HL-60 (cell line): ENCODE measurements at regions not wholly inside any gene's neighbourhood (a gene's known extent, or its start where the extent isn't known, plus 50 kb on each side); places are given as distances from the start of the nearest gene placed in this dataset.

Source experiments
- GABPA ChIP-seq: IDR thresholded peaks from 2 replicates; pipeline ENCODE4 v1.6.1; 2012; ENCODE audit warnings: low read depth
- POLR2AphosphoS5 ChIP-seq: IDR thresholded peaks from 2 replicates; pipeline ENCODE4 v1.6.1; 2012; ENCODE audit warnings: low read depth
- SPI1 ChIP-seq: IDR thresholded peaks from 2 replicates; pipeline ENCODE4 v1.6.1; 2012; ENCODE audit warnings: low read depth, mild to moderate bottlenecking, borderline replicate concordance
- TF ChIP-seq, protein P1 (sequence below): IDR thresholded peaks from one replicate; pipeline ENCODE4 v1.5.1; 2011; ENCODE audit warnings: low read length, control low read depth, inconsistent platforms; ENCODE audit not compliant: insufficient read depth
- TF ChIP-seq, protein P2 (sequence below): IDR thresholded peaks from 2 replicates; pipeline ENCODE4 v1.6.1; 2012; ENCODE audit warnings: low read depth; ENCODE audit not compliant: insufficient replicate concordance

DNA sequence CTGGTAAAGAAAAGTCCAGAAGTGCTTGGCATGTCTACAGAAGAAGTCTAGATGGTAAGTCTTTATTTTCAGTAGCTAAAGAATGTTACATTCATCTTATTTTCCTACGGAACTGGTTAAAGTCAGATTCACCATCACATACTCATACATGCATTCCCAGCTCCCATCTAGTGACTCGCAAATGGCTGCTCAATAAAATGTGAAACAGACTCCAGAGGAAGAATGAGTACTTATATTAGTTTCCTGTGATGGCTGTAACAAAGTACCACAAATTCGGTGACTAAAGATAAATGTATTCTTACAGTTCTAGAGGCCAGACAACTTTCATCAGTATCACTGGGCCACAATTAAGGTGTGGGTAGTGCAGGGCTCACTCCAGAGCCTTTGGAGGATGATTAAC, 797.2 kb downstream of the SATB2 start:
- TF ChIP-seq, protein P1, sequence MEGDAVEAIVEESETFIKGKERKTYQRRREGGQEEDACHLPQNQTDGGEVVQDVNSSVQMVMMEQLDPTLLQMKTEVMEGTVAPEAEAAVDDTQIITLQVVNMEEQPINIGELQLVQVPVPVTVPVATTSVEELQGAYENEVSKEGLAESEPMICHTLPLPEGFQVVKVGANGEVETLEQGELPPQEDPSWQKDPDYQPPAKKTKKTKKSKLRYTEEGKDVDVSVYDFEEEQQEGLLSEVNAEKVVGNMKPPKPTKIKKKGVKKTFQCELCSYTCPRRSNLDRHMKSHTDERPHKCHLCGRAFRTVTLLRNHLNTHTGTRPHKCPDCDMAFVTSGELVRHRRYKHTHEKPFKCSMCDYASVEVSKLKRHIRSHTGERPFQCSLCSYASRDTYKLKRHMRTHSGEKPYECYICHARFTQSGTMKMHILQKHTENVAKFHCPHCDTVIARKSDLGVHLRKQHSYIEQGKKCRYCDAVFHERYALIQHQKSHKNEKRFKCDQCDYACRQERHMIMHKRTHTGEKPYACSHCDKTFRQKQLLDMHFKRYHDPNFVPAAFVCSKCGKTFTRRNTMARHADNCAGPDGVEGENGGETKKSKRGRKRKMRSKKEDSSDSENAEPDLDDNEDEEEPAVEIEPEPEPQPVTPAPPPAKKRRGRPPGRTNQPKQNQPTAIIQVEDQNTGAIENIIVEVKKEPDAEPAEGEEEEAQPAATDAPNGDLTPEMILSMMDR = no peak
- TF ChIP-seq GABPA (no peak), POLR2AphosphoS5 (no peak), SPI1 (no peak)
- TF ChIP-seq, protein P2, sequence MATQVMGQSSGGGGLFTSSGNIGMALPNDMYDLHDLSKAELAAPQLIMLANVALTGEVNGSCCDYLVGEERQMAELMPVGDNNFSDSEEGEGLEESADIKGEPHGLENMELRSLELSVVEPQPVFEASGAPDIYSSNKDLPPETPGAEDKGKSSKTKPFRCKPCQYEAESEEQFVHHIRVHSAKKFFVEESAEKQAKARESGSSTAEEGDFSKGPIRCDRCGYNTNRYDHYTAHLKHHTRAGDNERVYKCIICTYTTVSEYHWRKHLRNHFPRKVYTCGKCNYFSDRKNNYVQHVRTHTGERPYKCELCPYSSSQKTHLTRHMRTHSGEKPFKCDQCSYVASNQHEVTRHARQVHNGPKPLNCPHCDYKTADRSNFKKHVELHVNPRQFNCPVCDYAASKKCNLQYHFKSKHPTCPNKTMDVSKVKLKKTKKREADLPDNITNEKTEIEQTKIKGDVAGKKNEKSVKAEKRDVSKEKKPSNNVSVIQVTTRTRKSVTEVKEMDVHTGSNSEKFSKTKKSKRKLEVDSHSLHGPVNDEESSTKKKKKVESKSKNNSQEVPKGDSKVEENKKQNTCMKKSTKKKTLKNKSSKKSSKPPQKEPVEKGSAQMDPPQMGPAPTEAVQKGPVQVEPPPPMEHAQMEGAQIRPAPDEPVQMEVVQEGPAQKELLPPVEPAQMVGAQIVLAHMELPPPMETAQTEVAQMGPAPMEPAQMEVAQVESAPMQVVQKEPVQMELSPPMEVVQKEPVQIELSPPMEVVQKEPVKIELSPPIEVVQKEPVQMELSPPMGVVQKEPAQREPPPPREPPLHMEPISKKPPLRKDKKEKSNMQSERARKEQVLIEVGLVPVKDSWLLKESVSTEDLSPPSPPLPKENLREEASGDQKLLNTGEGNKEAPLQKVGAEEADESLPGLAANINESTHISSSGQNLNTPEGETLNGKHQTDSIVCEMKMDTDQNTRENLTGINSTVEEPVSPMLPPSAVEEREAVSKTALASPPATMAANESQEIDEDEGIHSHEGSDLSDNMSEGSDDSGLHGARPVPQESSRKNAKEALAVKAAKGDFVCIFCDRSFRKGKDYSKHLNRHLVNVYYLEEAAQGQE = no peak
